Jurkat, Clone E6-1 (cell line): ENCODE measurements at regions not wholly inside any gene's neighbourhood (a gene's known extent, or its start where the extent isn't known, plus 50 kb on each side); places are given as distances from the start of the nearest gene placed in this dataset.

Experiments used
- DNase-seq: peaks from one replicate; pipeline ENCODE4 v3.0.0-alpha.2; 2011; ENCODE audit warnings: low read depth, low spot score
- H3K4me3 ChIP-seq: 2 replicates; pipeline ENCODE4 v1.5.1; 2011; ENCODE audit warnings: mild to moderate bottlenecking, low read length, control low read depth, moderate library complexity

GRCh38 chr3:68336042-68336441 is 596.3 kb downstream of the TAFA4 start:
- DNase-seq = no peak
- H3K4me3 ChIP-seq = no peak overlapping the region

GRCh38 chr3:68334367-68334986 is 597.9 kb downstream of the TAFA4 start:
- no peak overlapping the region for H3K4me3 ChIP-seq
- DNase-seq = no peak

GRCh38 chr3:68328049-68328448 is 604.3 kb downstream of the TAFA4 start:
- H3K4me3 ChIP-seq = no peak overlapping the region
- no peak for DNase-seq

GRCh38 chr3:68315964-68316363 is 616.4 kb downstream of the TAFA4 start:
- H3K4me3 ChIP-seq = no peak overlapping the region
- DNase-seq = no peak

- no peak overlapping the region for H3K4me3 ChIP-seq
- no peak for DNase-seq
These were observed 616.8 kb downstream of the TAFA4 start for GRCh38 chr3:68315546-68315945.

GRCh38 chr3:68306571-68306970 is 625.8 kb downstream of the TAFA4 start:
- DNase-seq = peak; percentile 32

GRCh38 chr3:68295457-68295856 is 636.9 kb downstream of the TAFA4 start:
- H3K4me3 ChIP-seq = no peak overlapping the region
- no peak for DNase-seq

More at GRCh38 chr3:68306571-68306970, 625.8 kb downstream of the TAFA4 start:
- H3K4me3 ChIP-seq = no peak overlapping the region

GRCh38 chr3:68290333-68290732 is 635.9 kb upstream of the SUCLG2 start:
- DNase-seq = no peak
- H3K4me3 ChIP-seq = no peak overlapping the region

GRCh38 chr3:68288085-68288484 is 633.7 kb upstream of the SUCLG2 start:
- H3K4me3 ChIP-seq = no peak overlapping the region
- DNase-seq = no peak

GRCh38 chr3:68287101-68287500 is 632.7 kb upstream of the SUCLG2 start:
- DNase-seq = no peak
- no peak overlapping the region for H3K4me3 ChIP-seq

GRCh38 chr3:68274286-68274685 is 619.9 kb upstream of the SUCLG2 start:
- H3K4me3 ChIP-seq = no peak overlapping the region
- DNase-seq = no peak

- DNase-seq = no peak
- no peak overlapping the region for H3K4me3 ChIP-seq
These were observed 616.7 kb upstream of the SUCLG2 start for GRCh38 chr3:68271145-68271544.

- no peak overlapping the region for H3K4me3 ChIP-seq
- peak; percentile 7 for DNase-seq
These were observed 602.3 kb upstream of the SUCLG2 start for GRCh38 chr3:68256635-68257223.

- DNase-seq = no peak
- H3K4me3 ChIP-seq = no peak overlapping the region
These were observed 594.9 kb upstream of the SUCLG2 start for GRCh38 chr3:68249265-68249664.

- H3K4me3 ChIP-seq = no peak overlapping the region
These were observed 588.2 kb upstream of the SUCLG2 start for GRCh38 chr3:68242606-68243005.

GRCh38 chr3:68239542-68239941 is 585.1 kb upstream of the SUCLG2 start:
- no peak overlapping the region for H3K4me3 ChIP-seq
- no peak for DNase-seq

More at GRCh38 chr3:68242606-68243005, 588.2 kb upstream of the SUCLG2 start:
- DNase-seq = no peak

- H3K4me3 ChIP-seq = no peak overlapping the region
- DNase-seq = no peak
These were observed 579.8 kb upstream of the SUCLG2 start for GRCh38 chr3:68234076-68234780.

GRCh38 chr3:68228856-68229255 is 574.4 kb upstream of the SUCLG2 start:
- H3K4me3 ChIP-seq = no peak overlapping the region
- DNase-seq = no peak

GRCh38 chr3:68220832-68221231 is 566.4 kb upstream of the SUCLG2 start:
- no peak overlapping the region for H3K4me3 ChIP-seq
- no peak for DNase-seq

GRCh38 chr3:68211637-68212036 is 557.2 kb upstream of the SUCLG2 start:
- H3K4me3 ChIP-seq = no peak overlapping the region
- no peak for DNase-seq

- DNase-seq = no peak
- H3K4me3 ChIP-seq = no peak overlapping the region
These were observed 556.2 kb upstream of the SUCLG2 start for GRCh38 chr3:68210635-68211034.
